Endothelial cell of umbilical vein (primary cell): ENCODE measurements at regions not wholly inside any gene's neighbourhood (a gene's known extent, or its start where the extent isn't known, plus 50 kb on each side); places are given as distances from the start of the nearest gene placed in this dataset.

Source experiments
- BruUV-seq: library from RNA; stranded (reverse); fragments of 400-500 nt; replicated peaks from 2 replicates; lab custom pipeline; 2021; lab: Mats Ljungman, UMichigan
- CTCF ChIA-PET: fragments of 300-600, 350-600 bp; sonication (Branson Sonifier 250); formaldehyde crosslinking; loops from one replicate; lab custom pipeline; 2021; ENCODE audit warnings: antibody characterized with exemption, inconsistent platforms; lab: Charles Lee
- POLR2A ChIA-PET: fragments of 300-600, 350-600 bp; sonication (Branson Sonifier 250); formaldehyde crosslinking; loops from one replicate; lab custom pipeline; 2021; ENCODE audit warnings: antibody characterized with exemption, inconsistent platforms; lab: Charles Lee
- DNase-seq: peaks from one replicate; pipeline ENCODE4 v3.0.0-alpha.2; 2011; ENCODE audit warnings: low read depth, low spot score
- FAIRE-seq: peaks from 2 replicates; lab custom pipeline; 2011; peaks lifted over from hg19 to GRCh38; lab: Jason Lieb, UNC
- H2AFZ ChIP-seq: 2 replicates; pipeline ENCODE4 v1.6.0; 2012; ENCODE audit warnings: low read depth, low read length, control low read depth, inconsistent platforms
- H3K27ac ChIP-seq: 2 replicates; pipeline ENCODE4 v1.5.1; 2011; ENCODE audit warnings: low read depth, mild to moderate bottlenecking, control low read depth, low read length, moderate library complexity; ENCODE audit not compliant: insufficient read depth
- H3K27me3 ChIP-seq, 2 experiments: 2 replicates each; pipeline versions ENCODE4 v1.6.0 to v1.6.1; 2011; ENCODE audit warnings: low read length in 2 of 2, mixed read lengths in 1 of 2; ENCODE audit not compliant: control insufficient read depth in 2 of 2, insufficient read depth in 2 of 2
- H3K36me3 ChIP-seq, 2 experiments: 2 replicates in 1 of 2; 3 replicates in 1 of 2; pipeline ENCODE4 v1.5.1; 2011; ENCODE audit warnings: low read length in 2 of 2, mild to moderate bottlenecking in 1 of 2, moderate library complexity in 1 of 2; ENCODE audit not compliant: control insufficient read depth in 2 of 2, insufficient read depth in 2 of 2; ENCODE audit errors: extremely low read depth in 1 of 2
- H3K4me1 ChIP-seq: 3 replicates; pipeline ENCODE4 v1.5.1; 2011; ENCODE audit warnings: mild to moderate bottlenecking, low read length; ENCODE audit not compliant: control insufficient read depth, insufficient read depth; ENCODE audit errors: extremely low read depth
- H3K4me2 ChIP-seq: 2 replicates; pipeline ENCODE4 v1.6.1; 2011; ENCODE audit warnings: low read length, control low read depth, mixed read lengths; ENCODE audit not compliant: insufficient read depth
- H3K4me3 ChIP-seq, 3 experiments: fragments of 200-600 bp in 1 of 3; sonication (generic), shearing (Covaris generic) in 1 of 3; replicated peaks in 1 of 3; 2 replicates each; pipeline ENCODE4 v1.5.1; 2011 to 2016; ENCODE audit warnings: control low read depth in 3 of 3, low read length in 3 of 3, mild to moderate bottlenecking in 2 of 3, inconsistent platforms in 1 of 3, low read depth in 1 of 3, moderate library complexity in 1 of 3; ENCODE audit not compliant: insufficient read depth in 1 of 3
- H3K79me2 ChIP-seq: 2 replicates; pipeline ENCODE4 v1.6.0; 2012; ENCODE audit warnings: low read length, inconsistent platforms; ENCODE audit not compliant: control insufficient read depth, insufficient read depth
- H3K9ac ChIP-seq: replicated peaks from 2 replicates; pipeline ENCODE3; 2011; ENCODE audit warnings: low read length, control low read depth; ENCODE audit not compliant: insufficient read depth; ENCODE audit errors: extremely low read depth
- H3K9me1 ChIP-seq: replicated peaks from 3 replicates; pipeline ENCODE4 v1.6.0; 2011; ENCODE audit warnings: mild to moderate bottlenecking, low read length; ENCODE audit not compliant: control insufficient read depth, insufficient read depth; ENCODE audit errors: extremely low read depth
- H3K9me3 ChIP-seq: replicated peaks from 2 replicates; pipeline ENCODE4 v1.5.1; 2012; ENCODE audit warnings: low read length, inconsistent platforms; ENCODE audit not compliant: control insufficient read depth, insufficient read depth
- H4K20me1 ChIP-seq: replicated peaks from 2 replicates; pipeline ENCODE3; 2011; ENCODE audit warnings: mild to moderate bottlenecking, low read length; ENCODE audit not compliant: control insufficient read depth, insufficient read depth; ENCODE audit errors: extremely low read depth
- CTCF ChIP-seq, 2 donors: IDR thresholded peaks; 1 replicate in 1 of 2; 2 replicates in 1 of 2; pipeline ENCODE4 v1.5.1; 2011; ENCODE audit warnings: low read length in 2 of 2, mild to moderate bottlenecking in 2 of 2, moderate library complexity in 2 of 2, control low read depth in 1 of 2, inconsistent platforms in 1 of 2, low read depth in 1 of 2; ENCODE audit not compliant: insufficient read depth in 1 of 2; ENCODE audit errors: extremely low read depth in 1 of 2
- EZH2 ChIP-seq: IDR thresholded peaks from 2 replicates; pipeline ENCODE4 v1.6.1; 2012; ENCODE audit warnings: borderline replicate concordance, low read depth, mild to moderate bottlenecking, moderate library complexity, low read length, inconsistent platforms; ENCODE audit not compliant: severe bottlenecking
- FOS ChIP-seq: IDR thresholded peaks from 2 replicates; pipeline ENCODE4 v1.6.1; 2011; ENCODE audit warnings: mild to moderate bottlenecking, low read length, moderate library complexity, borderline replicate concordance; ENCODE audit not compliant: insufficient read depth
- GATA2 ChIP-seq: IDR thresholded peaks from 2 replicates; pipeline ENCODE4 v1.7.0; 2011; ENCODE audit warnings: low read depth, mild to moderate bottlenecking, moderate library complexity, mixed read lengths, low read length; ENCODE audit not compliant: insufficient read length, insufficient read depth
- JUN ChIP-seq: IDR thresholded peaks from 2 replicates; pipeline ENCODE4 v1.6.1; 2011; ENCODE audit warnings: borderline replicate concordance, low read depth; ENCODE audit not compliant: insufficient read length, insufficient read depth
- MAX ChIP-seq: IDR thresholded peaks from 2 replicates; pipeline ENCODE4 v1.6.1; 2011; ENCODE audit not compliant: insufficient read depth, insufficient read length
- MYC ChIP-seq: IDR thresholded peaks from one replicate; pipeline ENCODE4 v1.6.1; 2011; ENCODE audit warnings: mild to moderate bottlenecking, low read depth, low read length
- POLR2A ChIP-seq: IDR thresholded peaks from 2 replicates; pipeline ENCODE4 v1.6.1; 2012; ENCODE audit warnings: low read depth, mild to moderate bottlenecking, control low read depth, low read length
- POLR2AphosphoS5 ChIP-seq: IDR thresholded peaks from 2 replicates; pipeline ENCODE4 v1.6.1; 2012; ENCODE audit warnings: low read depth, mild to moderate bottlenecking, control low read depth, low read length, moderate library complexity; ENCODE audit not compliant: insufficient read depth
- dilution Hi-C: fragments of 300-500 bp; cut with MboI; formaldehyde crosslinking; loops from one replicate; pipeline ENCODE4 v1.15.0; 2019; ENCODE audit warnings: low sequenced_read_pairs; ENCODE audit not compliant: extremely low pct_ligation_motif_present
- intact Hi-C: fragments of 100-400 bp; cut with micrococcal nuclease; formaldehyde crosslinking; loops from one replicate; pipeline ENCODE4 v1.10.0; 2022

- CTCF ChIA-PET: interaction anchor here (0.6 to 1.8 kb wide), 4 partner anchors 9 to 366 kb away, joined by 3 to 4 read pairs (median 3); no protein-coding TSS in a partner anchor
Observed at GRCh38 chr2:187084524-187084923, 235.6 kb upstream of the ZSWIM2 start.

More at GRCh38 chr2:187084524-187084923, 235.6 kb upstream of the ZSWIM2 start:
- no peaks in the 10 kb centered on the region for H3K79me2 ChIP-seq
- no peak overlapping the region for H3K4me2 ChIP-seq
- no peak overlapping the region for H3K9ac ChIP-seq
- no peak for FAIRE-seq
- no peaks in the 10 kb centered on the region for H3K4me1 ChIP-seq
- no peaks in the 10 kb centered on the region for H4K20me1 ChIP-seq
- no peaks in the 10 kb centered on the region for H3K9me3 ChIP-seq
- TF ChIP-seq JUN (no peak), EZH2 (no peak), CTCF (IDR thresholded peaks at IDR 0.05; ENCODE audit: extremely low read depth in 1 of 2, insufficient read depth in 1 of 2, low read depth in 1 of 2, low read length in 2 of 2) (no peak), POLR2AphosphoS5 (no peak), POLR2A (no peak), GATA2 (no peak), FOS (no peak), MAX (no peak), MYC (no peak)
- no peaks in the 10 kb centered on the region for H3K36me3 ChIP-seq
- dilution Hi-C loops: no loop called here
- DNase-seq: no peak
- intact Hi-C loops: no loop called here
- no peaks in the 10 kb centered on the region for H3K9me1 ChIP-seq
- H3K27me3 ChIP-seq: no peaks in the 10 kb centered on the region
- POLR2A ChIA-PET: no interaction called here
- H3K27ac ChIP-seq: no peak overlapping the region
- no peak overlapping the region for H2AFZ ChIP-seq
- H3K4me3 ChIP-seq: no peak overlapping the region
- BruUV-seq: no TSS peak
